ENCODE measurements at regions not wholly inside any gene's neighbourhood (a gene's known extent, or its start where the extent isn't known, plus 50 kb on each side); places are given as distances from the start of the nearest gene placed in this dataset.

DNA sequence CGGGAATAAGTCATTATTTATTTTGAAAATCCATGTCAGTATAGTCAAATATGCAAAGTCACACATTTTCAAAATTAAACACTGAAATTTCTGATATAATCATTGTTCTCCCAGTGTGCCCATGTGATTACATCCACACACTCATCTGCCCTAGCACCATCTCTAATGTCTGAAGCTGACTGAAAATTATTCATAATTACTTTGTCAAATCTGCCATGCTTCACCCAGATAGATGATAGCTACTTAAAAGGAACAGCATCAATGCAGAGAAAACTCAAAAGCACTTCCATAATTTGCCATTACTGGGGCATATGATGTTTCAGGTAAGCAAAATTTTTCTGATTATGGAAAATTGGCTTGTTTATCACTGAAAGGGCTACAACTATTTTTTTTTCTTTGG is 1433.3 kb upstream of the IGFBP7 start:
- no peak for TF ChIP-seq EZH2phosphoT487 (IDR thresholded peaks at IDR 0.05; ENCODE audit: borderline replicate concordance, low read length)
- TF ChIP-seq, protein P1, sequence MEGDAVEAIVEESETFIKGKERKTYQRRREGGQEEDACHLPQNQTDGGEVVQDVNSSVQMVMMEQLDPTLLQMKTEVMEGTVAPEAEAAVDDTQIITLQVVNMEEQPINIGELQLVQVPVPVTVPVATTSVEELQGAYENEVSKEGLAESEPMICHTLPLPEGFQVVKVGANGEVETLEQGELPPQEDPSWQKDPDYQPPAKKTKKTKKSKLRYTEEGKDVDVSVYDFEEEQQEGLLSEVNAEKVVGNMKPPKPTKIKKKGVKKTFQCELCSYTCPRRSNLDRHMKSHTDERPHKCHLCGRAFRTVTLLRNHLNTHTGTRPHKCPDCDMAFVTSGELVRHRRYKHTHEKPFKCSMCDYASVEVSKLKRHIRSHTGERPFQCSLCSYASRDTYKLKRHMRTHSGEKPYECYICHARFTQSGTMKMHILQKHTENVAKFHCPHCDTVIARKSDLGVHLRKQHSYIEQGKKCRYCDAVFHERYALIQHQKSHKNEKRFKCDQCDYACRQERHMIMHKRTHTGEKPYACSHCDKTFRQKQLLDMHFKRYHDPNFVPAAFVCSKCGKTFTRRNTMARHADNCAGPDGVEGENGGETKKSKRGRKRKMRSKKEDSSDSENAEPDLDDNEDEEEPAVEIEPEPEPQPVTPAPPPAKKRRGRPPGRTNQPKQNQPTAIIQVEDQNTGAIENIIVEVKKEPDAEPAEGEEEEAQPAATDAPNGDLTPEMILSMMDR (IDR thresholded peaks at IDR 0.05; ENCODE audit: low read depth, low read length, poor library complexity, severe bottlenecking): no peak
- Histone ChIP-seq H3K36me3 (ENCODE audit: control insufficient read depth, low read length) (no peaks in the 10 kb centered on the region), H3K27ac (ENCODE audit: low read depth, low read length) (no peak overlapping the region), H3F3A (ENCODE audit: control insufficient read depth, insufficient read depth) (no peaks in the 10 kb centered on the region), H3K27me3 (ENCODE audit: control insufficient read depth, low read length) (no peaks in the 10 kb centered on the region), H3K9me2 (replicated peaks; ENCODE audit: control insufficient read depth, low read length) (no peaks in the 10 kb centered on the region), H3K79me2 (ENCODE audit: control insufficient read depth, low read length) (no peaks in the 10 kb centered on the region), H3K9me3 (ENCODE audit: control insufficient read depth, insufficient read depth, low read length) (no peaks in the 10 kb centered on the region), H3K4me2 (ENCODE audit: low read length) (no peak overlapping the region), H3K4me3 (ENCODE audit: low read length) (no peak overlapping the region), H3K4me1 (ENCODE audit: control insufficient read depth, low read length) (no peaks in the 10 kb centered on the region), H4K20me1 (ENCODE audit: control insufficient read depth, insufficient read depth, low read depth, low read length) (no peaks in the 10 kb centered on the region)

- Histone ChIP-seq H3K4me2 (ENCODE audit: low read length) (no peak overlapping the region), H3K4me3 (ENCODE audit: low read length) (no peak overlapping the region), H3K4me1 (ENCODE audit: control insufficient read depth, low read length) (no peaks in the 10 kb centered on the region), H3K79me2 (ENCODE audit: control insufficient read depth, low read length) (no peaks in the 10 kb centered on the region), H4K20me1 (ENCODE audit: control insufficient read depth, insufficient read depth, low read depth, low read length) (no peaks in the 10 kb centered on the region), H3K27me3 (ENCODE audit: control insufficient read depth, low read length) (no peaks in the 10 kb centered on the region), H3F3A (ENCODE audit: control insufficient read depth, insufficient read depth) (no peaks in the 10 kb centered on the region), H3K9me2 (replicated peaks; ENCODE audit: control insufficient read depth, low read length) (no peaks in the 10 kb centered on the region), H3K9me3 (ENCODE audit: control insufficient read depth, insufficient read depth, low read length) (no peaks in the 10 kb centered on the region), H3K27ac (ENCODE audit: low read depth, low read length) (no peak overlapping the region), H3K36me3 (ENCODE audit: control insufficient read depth, low read length) (no peaks in the 10 kb centered on the region)
- TF ChIP-seq, protein P1 (IDR thresholded peaks at IDR 0.05; ENCODE audit: low read depth, low read length, poor library complexity, severe bottlenecking): no peak
- no peak for TF ChIP-seq EZH2phosphoT487 (IDR thresholded peaks at IDR 0.05; ENCODE audit: borderline replicate concordance, low read length)
Measured at GRCh38 chr4:58541926-58542325, 1431.7 kb upstream of the IGFBP7 start.

DNA sequence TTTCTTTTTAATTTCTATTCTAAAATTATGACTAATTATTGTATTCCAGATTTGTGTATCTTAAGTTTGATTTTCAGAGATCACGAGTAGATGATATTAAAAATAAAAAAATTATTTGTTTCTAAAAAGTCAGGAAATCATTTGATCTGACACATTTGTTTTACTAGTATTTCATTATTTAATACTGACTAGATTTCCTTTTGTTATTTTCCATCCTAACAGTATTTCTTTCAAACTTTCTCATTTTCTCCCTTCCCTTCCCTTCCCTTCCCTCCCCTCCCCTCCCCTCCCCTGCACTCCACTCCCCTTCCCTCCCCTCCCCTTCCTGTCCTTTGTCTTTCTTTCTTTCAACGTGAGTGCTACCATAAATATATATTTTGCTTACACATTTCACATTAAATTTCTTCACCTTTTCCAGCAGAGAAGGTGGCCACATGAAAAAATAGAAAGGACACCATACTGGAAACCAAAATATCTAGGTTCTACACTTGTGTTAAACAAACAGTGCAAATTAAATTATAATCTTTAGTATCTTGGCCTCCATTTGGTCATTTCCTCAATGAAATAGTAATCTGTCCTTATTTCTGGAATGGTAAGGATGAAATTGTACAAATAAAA is 1412.7 kb upstream of the IGFBP7 start:
- no peaks in the 10 kb centered on the region for H3K27me3 ChIP-seq (ENCODE audit: control insufficient read depth, low read length)

More for the DNA sequence above, 1412.7 kb upstream of the IGFBP7 start:
- no peak overlapping the region for H3K4me3 ChIP-seq (ENCODE audit: low read length)
- no peak overlapping the region for H3K27ac ChIP-seq (ENCODE audit: low read depth, low read length)
- no peak for TF ChIP-seq EZH2phosphoT487 (IDR thresholded peaks at IDR 0.05; ENCODE audit: borderline replicate concordance, low read length)
- TF ChIP-seq, protein P1 (IDR thresholded peaks at IDR 0.05; ENCODE audit: low read depth, low read length, poor library complexity, severe bottlenecking): no peak
- no peaks in the 10 kb centered on the region for H3K9me3 ChIP-seq (ENCODE audit: control insufficient read depth, insufficient read depth, low read length)
- no peak overlapping the region for H3K4me2 ChIP-seq (ENCODE audit: low read length)
- H3K36me3 ChIP-seq (ENCODE audit: control insufficient read depth, low read length): no peaks in the 10 kb centered on the region
- H3K79me2 ChIP-seq (ENCODE audit: control insufficient read depth, low read length): no peaks in the 10 kb centered on the region
- H3F3A ChIP-seq (ENCODE audit: control insufficient read depth, insufficient read depth): no peaks in the 10 kb centered on the region
- no peaks in the 10 kb centered on the region for H4K20me1 ChIP-seq (ENCODE audit: control insufficient read depth, insufficient read depth, low read depth, low read length)
- H3K9me2 ChIP-seq (replicated peaks; ENCODE audit: control insufficient read depth, low read length): no peaks in the 10 kb centered on the region
- no peaks in the 10 kb centered on the region for H3K4me1 ChIP-seq (ENCODE audit: control insufficient read depth, low read length)

Measured in DOHH2 (cell line).